Ishikawa (cell line): ENCODE measurements at regions not wholly inside any gene's neighbourhood (a gene's known extent, or its start where the extent isn't known, plus 50 kb on each side); places are given as distances from the start of the nearest gene placed in this dataset.

Experiments
- CEBPB ChIP-seq: IDR thresholded peaks from 2 replicates; pipeline ENCODE4 v1.6.1; 2012
- EGR1 ChIP-seq: IDR thresholded peaks from 2 replicates; pipeline ENCODE4 v1.6.1; 2012
- EP300 ChIP-seq: IDR thresholded peaks from 2 replicates; pipeline ENCODE4 v1.6.1; 2012; ENCODE audit warnings: borderline replicate concordance
- FOXM1 ChIP-seq: IDR thresholded peaks from 2 replicates; pipeline ENCODE4 v1.6.1; 2012; ENCODE audit warnings: low read depth, borderline replicate concordance
- NFIC ChIP-seq: IDR thresholded peaks from 2 replicates; pipeline ENCODE4 v1.6.1; 2012
- RAD21 ChIP-seq: IDR thresholded peaks from 2 replicates; pipeline ENCODE4 v1.6.1; 2012; ENCODE audit warnings: low read depth
- TAF1 ChIP-seq: IDR thresholded peaks from 2 replicates; pipeline ENCODE4 v1.6.1; 2012; ENCODE audit warnings: low read depth, mild to moderate bottlenecking
- TCF12 ChIP-seq: IDR thresholded peaks from 2 replicates; pipeline ENCODE4 v1.6.1; 2012; ENCODE audit warnings: low read depth
- ZBTB7A ChIP-seq: IDR thresholded peaks from 2 replicates; pipeline ENCODE4 v1.6.1; 2012; ENCODE audit warnings: low read depth
- TF ChIP-seq, protein P1 (sequence below): IDR thresholded peaks from 2 replicates; pipeline ENCODE4 v1.6.1; 2012; ENCODE audit warnings: low read depth, mild to moderate bottlenecking
- TF ChIP-seq, protein P2 (sequence below): IDR thresholded peaks from 2 replicates; pipeline ENCODE4 v1.6.1; 2012

DNA sequence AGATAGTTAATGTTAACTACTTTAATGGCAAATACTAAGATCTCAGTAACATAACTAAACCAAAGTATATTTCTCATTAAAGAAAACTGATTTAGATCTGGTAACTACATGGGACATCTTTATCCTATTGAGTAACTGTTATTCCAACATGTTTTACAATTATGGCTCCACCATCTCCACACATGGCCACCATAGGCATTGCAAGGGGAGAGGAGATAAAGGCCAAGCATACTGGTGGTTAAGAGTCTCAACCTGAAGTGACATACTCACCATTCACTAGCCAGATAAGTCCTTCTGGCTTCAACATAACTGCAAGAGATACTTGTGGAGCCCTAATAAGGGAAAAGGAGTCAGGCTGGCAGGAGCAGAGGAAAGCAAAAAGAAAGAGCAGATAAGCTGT, 1586.4 kb upstream of the SPRY2 start:
- TF ChIP-seq TCF12 (no peak), NFIC (no peak), FOXM1 (no peak), EGR1 (no peak), CEBPB (no peak), TAF1 (no peak), RAD21 (no peak), EP300 (no peak), ZBTB7A (no peak)
- TF ChIP-seq, protein P1, sequence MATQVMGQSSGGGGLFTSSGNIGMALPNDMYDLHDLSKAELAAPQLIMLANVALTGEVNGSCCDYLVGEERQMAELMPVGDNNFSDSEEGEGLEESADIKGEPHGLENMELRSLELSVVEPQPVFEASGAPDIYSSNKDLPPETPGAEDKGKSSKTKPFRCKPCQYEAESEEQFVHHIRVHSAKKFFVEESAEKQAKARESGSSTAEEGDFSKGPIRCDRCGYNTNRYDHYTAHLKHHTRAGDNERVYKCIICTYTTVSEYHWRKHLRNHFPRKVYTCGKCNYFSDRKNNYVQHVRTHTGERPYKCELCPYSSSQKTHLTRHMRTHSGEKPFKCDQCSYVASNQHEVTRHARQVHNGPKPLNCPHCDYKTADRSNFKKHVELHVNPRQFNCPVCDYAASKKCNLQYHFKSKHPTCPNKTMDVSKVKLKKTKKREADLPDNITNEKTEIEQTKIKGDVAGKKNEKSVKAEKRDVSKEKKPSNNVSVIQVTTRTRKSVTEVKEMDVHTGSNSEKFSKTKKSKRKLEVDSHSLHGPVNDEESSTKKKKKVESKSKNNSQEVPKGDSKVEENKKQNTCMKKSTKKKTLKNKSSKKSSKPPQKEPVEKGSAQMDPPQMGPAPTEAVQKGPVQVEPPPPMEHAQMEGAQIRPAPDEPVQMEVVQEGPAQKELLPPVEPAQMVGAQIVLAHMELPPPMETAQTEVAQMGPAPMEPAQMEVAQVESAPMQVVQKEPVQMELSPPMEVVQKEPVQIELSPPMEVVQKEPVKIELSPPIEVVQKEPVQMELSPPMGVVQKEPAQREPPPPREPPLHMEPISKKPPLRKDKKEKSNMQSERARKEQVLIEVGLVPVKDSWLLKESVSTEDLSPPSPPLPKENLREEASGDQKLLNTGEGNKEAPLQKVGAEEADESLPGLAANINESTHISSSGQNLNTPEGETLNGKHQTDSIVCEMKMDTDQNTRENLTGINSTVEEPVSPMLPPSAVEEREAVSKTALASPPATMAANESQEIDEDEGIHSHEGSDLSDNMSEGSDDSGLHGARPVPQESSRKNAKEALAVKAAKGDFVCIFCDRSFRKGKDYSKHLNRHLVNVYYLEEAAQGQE: no peak
- TF ChIP-seq, protein P2, sequence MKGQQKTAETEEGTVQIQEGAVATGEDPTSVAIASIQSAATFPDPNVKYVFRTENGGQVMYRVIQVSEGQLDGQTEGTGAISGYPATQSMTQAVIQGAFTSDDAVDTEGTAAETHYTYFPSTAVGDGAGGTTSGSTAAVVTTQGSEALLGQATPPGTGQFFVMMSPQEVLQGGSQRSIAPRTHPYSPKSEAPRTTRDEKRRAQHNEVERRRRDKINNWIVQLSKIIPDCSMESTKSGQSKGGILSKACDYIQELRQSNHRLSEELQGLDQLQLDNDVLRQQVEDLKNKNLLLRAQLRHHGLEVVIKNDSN: no peak
